ENCODE measurements at regions not wholly inside any gene's neighbourhood (a gene's known extent, or its start where the extent isn't known, plus 50 kb on each side); places are given as distances from the start of the nearest gene placed in this dataset.

DNA sequence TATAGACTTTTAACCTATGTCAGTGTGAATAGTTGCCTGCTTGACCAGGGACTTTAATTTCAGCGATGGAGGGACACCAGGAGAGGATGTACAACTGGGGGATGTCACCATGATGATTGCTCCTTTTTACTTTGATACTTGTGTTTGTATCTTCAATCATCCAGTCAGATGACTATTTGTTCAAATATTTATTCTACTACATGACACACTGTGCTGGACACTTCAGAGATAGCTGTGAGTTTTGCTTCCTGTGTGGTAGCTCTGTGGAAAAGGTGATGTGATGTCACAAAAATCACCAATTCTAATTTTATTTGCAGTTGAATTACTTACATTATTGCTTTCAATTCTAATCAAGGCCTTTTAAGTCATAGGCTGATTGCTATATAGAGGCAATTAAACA lies 62.7 kb upstream of the CREB5 start:
- H3K4me1 ChIP-seq (ENCODE audit: control insufficient read depth in 1 of 2, insufficient read depth in 2 of 2, low read depth in 1 of 2, low read length in 1 of 2): peaks cover 13 to 21% of the 10 kb centered on the region in 2 experiments
- H4K20me1 ChIP-seq (ENCODE audit: insufficient read depth): no peaks in the 10 kb centered on the region
- ChIA-PET CTCF (interaction anchor here (1.0 to 8.3 kb wide), 4 partner anchors 12 to 52 kb away, joined by 3 to 69 read pairs (median 4); no protein-coding TSS in a partner anchor), POLR2A (no interaction called here)
- no peak overlapping the region for H3K4me3 ChIP-seq (ENCODE audit: low read depth in 2 of 2, low read length in 1 of 2)
- DNase-seq: no peak
- TF ChIP-seq, protein P1, sequence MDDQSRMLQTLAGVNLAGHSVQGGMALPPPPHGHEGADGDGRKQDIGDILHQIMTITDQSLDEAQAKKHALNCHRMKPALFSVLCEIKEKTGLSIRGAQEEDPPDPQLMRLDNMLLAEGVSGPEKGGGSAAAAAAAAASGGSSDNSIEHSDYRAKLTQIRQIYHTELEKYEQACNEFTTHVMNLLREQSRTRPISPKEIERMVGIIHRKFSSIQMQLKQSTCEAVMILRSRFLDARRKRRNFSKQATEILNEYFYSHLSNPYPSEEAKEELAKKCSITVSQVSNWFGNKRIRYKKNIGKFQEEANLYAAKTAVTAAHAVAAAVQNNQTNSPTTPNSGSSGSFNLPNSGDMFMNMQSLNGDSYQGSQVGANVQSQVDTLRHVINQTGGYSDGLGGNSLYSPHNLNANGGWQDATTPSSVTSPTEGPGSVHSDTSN (IDR thresholded peaks at IDR 0.05): 0 out of 2 replicates have a peak, but pooled peaks have one; percentile 15
- TF ChIP-seq, protein P2, sequence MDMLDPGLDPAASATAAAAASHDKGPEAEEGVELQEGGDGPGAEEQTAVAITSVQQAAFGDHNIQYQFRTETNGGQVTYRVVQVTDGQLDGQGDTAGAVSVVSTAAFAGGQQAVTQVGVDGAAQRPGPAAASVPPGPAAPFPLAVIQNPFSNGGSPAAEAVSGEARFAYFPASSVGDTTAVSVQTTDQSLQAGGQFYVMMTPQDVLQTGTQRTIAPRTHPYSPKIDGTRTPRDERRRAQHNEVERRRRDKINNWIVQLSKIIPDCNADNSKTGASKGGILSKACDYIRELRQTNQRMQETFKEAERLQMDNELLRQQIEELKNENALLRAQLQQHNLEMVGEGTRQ (IDR thresholded peaks at IDR 0.05; ENCODE audit: borderline replicate concordance, low read depth, low read length): no peak
- no peaks in the 10 kb centered on the region for H3K27me3 ChIP-seq (ENCODE audit: insufficient read depth)
- H3F3A ChIP-seq (replicated peaks; ENCODE audit: insufficient read depth): peaks cover 12% of the 10 kb centered on the region
- H3K9ac ChIP-seq: no peak overlapping the region
- no peak overlapping the region for H2AFZ ChIP-seq (ENCODE audit: low read depth)
- H3K4me2 ChIP-seq: no peak overlapping the region
- no peaks in the 10 kb centered on the region for H3K79me2 ChIP-seq (ENCODE audit: insufficient read depth)
- no peaks in the 10 kb centered on the region for H3K9me2 ChIP-seq
- 88% methylated on average over 1 of the region's 1 CpG for WGBS (ENCODE audit: low lambda C conversion rate)
- H3K27ac ChIP-seq (ENCODE audit: low read depth in 2 of 2, low read length in 1 of 2): no peak overlapping the region
- no peaks in the 10 kb centered on the region for H3K9me3 ChIP-seq
- H3K36me3 ChIP-seq (replicated peaks in 1 of 2; ENCODE audit: control insufficient read depth in 1 of 2, insufficient read depth in 2 of 2, low read length in 1 of 2): no peaks in the 10 kb centered on the region

DNA sequence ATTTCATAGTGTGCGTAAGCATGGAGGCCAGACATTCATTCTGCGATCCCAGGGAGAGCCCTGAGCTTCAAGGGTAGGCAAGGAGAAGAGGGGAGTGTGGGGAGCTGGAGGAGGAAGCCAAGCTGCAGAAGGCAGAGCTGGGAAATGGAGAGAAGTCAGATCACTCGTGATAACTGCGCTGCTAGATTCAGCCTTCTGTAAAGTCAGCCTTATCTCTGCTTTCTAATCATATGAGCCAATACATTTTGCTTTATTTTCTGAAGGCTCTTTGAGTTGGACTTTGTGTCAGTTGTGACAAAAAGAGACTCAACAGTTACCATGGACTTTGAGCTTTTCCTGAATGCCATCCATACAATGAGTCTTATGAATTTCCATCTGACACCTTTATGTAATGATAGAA lies 61.7 kb upstream of the CREB5 start:
- H3K4me1 ChIP-seq (ENCODE audit: control insufficient read depth in 1 of 2, insufficient read depth in 2 of 2, low read depth in 1 of 2, low read length in 1 of 2): peaks cover 19 to 23% of the 10 kb centered on the region in 2 experiments
- DNase-seq: no peak
- 81% methylated on average over 4 of the region's 4 CpGs for WGBS (ENCODE audit: low lambda C conversion rate)
- no peaks in the 10 kb centered on the region for H3K79me2 ChIP-seq (ENCODE audit: insufficient read depth)
- H3K27me3 ChIP-seq (ENCODE audit: insufficient read depth): no peaks in the 10 kb centered on the region
- H3K9me2 ChIP-seq: no peaks in the 10 kb centered on the region
- no peaks in the 10 kb centered on the region for H3K9me3 ChIP-seq
- H3K4me2 ChIP-seq: no peak overlapping the region
- no peaks in the 10 kb centered on the region for H3K36me3 ChIP-seq (replicated peaks in 1 of 2; ENCODE audit: control insufficient read depth in 1 of 2, insufficient read depth in 2 of 2, low read length in 1 of 2)
- no peaks in the 10 kb centered on the region for H4K20me1 ChIP-seq (ENCODE audit: insufficient read depth)
- POLR2A ChIA-PET: no interaction called here
- CTCF ChIA-PET: interaction anchor here (0.8 to 8.3 kb wide), 9 partner anchors 11 to 605 kb away, joined by 3 to 69 read pairs (median 3); no protein-coding TSS in a partner anchor
- peak; percentile 66 for TF ChIP-seq GATA2 (CRISPR knock-in tag; IDR thresholded peaks at IDR 0.05)
- TF ChIP-seq, protein P3, sequence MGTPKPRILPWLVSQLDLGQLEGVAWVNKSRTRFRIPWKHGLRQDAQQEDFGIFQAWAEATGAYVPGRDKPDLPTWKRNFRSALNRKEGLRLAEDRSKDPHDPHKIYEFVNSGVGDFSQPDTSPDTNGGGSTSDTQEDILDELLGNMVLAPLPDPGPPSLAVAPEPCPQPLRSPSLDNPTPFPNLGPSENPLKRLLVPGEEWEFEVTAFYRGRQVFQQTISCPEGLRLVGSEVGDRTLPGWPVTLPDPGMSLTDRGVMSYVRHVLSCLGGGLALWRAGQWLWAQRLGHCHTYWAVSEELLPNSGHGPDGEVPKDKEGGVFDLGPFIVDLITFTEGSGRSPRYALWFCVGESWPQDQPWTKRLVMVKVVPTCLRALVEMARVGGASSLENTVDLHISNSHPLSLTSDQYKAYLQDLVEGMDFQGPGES (IDR thresholded peaks at IDR 0.05; ENCODE audit: low read depth, low read length): no peak
- H3K4me3 ChIP-seq (ENCODE audit: low read depth in 2 of 2, low read length in 1 of 2): no peak overlapping the region
- no peak overlapping the region for H2AFZ ChIP-seq (ENCODE audit: low read depth)
- peaks cover 22% of the 10 kb centered on the region for H3F3A ChIP-seq (replicated peaks; ENCODE audit: insufficient read depth)
- no peak overlapping the region for H3K9ac ChIP-seq
- no peak overlapping the region for H3K27ac ChIP-seq (ENCODE audit: low read depth in 2 of 2, low read length in 1 of 2)

DNA sequence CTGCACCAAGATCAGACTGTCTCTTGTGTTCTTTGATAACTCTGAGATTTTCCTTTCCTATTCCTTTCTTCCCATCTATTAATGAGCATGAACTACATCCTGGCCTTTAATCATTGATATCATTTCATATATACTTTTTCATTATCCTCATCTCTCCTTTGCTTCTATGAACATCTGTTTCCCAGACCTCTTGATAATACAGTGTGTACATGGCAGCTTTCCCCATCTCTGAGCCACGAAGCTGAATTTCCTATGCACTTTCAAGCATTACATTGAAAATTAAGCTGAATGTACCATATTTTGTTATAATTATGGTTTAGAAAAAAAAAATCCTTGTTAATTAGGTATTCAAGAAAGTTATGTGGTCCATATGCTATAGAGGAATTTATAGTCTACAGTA lies 60.9 kb upstream of the CREB5 start:
- Histone ChIP-seq H3K9me2 (no peaks in the 10 kb centered on the region), H3F3A (replicated peaks; ENCODE audit: insufficient read depth) (peaks cover 22% of the 10 kb centered on the region), H2AFZ (ENCODE audit: low read depth) (no peak overlapping the region), H3K4me3 (ENCODE audit: low read depth in 2 of 2, low read length in 1 of 2) (no peak overlapping the region), H4K20me1 (ENCODE audit: insufficient read depth) (no peaks in the 10 kb centered on the region), H3K36me3 (replicated peaks in 1 of 2; ENCODE audit: control insufficient read depth in 1 of 2, insufficient read depth in 2 of 2, low read length in 1 of 2) (no peaks in the 10 kb centered on the region), H3K27me3 (ENCODE audit: insufficient read depth) (no peaks in the 10 kb centered on the region), H3K4me2 (no peak overlapping the region), H3K4me1 (ENCODE audit: control insufficient read depth in 1 of 2, insufficient read depth in 2 of 2, low read depth in 1 of 2, low read length in 1 of 2) (peaks cover 19 to 29% of the 10 kb centered on the region in 2 experiments), H3K79me2 (ENCODE audit: insufficient read depth) (no peaks in the 10 kb centered on the region), H3K9ac (no peak overlapping the region), H3K9me3 (no peaks in the 10 kb centered on the region), H3K27ac (ENCODE audit: low read depth in 2 of 2, low read length in 1 of 2) (peak overlapping the region in 1 of 2 experiments; percentile 16; a peak in 1 of 4 replicates)
- ChIA-PET POLR2A (no interaction called here), CTCF (interaction anchor here (0.8 to 8.3 kb wide), 8 partner anchors 10 to 605 kb away, joined by 3 to 69 read pairs (median 3); no protein-coding TSS in a partner anchor)
- peak; percentile 59 for DNase-seq
- TF ChIP-seq FOXJ3 (CRISPR knock-in tag; IDR thresholded peaks at IDR 0.05) (peak; percentile 18; the same call in 1 of the 2 replicates), EZH2phosphoT487 (IDR thresholded peaks at IDR 0.05; ENCODE audit: borderline replicate concordance, low read depth) (no peak), ELF1 (IDR thresholded peaks at IDR 0.05) (no peak), RCOR1 (IDR thresholded peaks at IDR 0.05; ENCODE audit: low read length) (peak; percentile 55; the same call in 1 of the 2 replicates), EP300 (IDR thresholded peaks at IDR 0.05; ENCODE audit: borderline replicate concordance in 1 of 2, low read depth in 1 of 2, low read length in 1 of 2) (peak in 1 of 2 experiments; percentile 36; a peak in 1 of 4 replicates), TCF12 (IDR thresholded peaks at IDR 0.05) (peak; percentile 27; the same call in 1 of the 2 replicates)
- 29% methylated on average over 1 of the region's 1 CpG for WGBS (ENCODE audit: low lambda C conversion rate)

All from SK-N-SH (cell line).